Stomach (tissue), 4 donors: ENCODE measurements at regions not wholly inside any gene's neighbourhood (a gene's known extent, or its start where the extent isn't known, plus 50 kb on each side); places are given as distances from the start of the nearest gene placed in this dataset.

Experiments
- EP300 ChIP-seq: sonication (generic); formaldehyde crosslinking; IDR thresholded peaks from one replicate; pipeline ENCODE4 v1.6.1; 2017; ENCODE audit warnings: antibody characterized with exemption
- POLR2A ChIP-seq, 4 donors: fragments of 450-650 bp; IDR thresholded peaks; one replicate each; pipeline ENCODE4 v1.6.1; 2016; ENCODE audit warnings: antibody characterized with exemption in 4 of 4, control low read depth in 2 of 4, mild to moderate bottlenecking in 1 of 4, moderate library complexity in 1 of 4
- POLR2AphosphoS5 ChIP-seq, 3 donors: sonication (generic); formaldehyde crosslinking; IDR thresholded peaks; one replicate each; pipeline ENCODE4 v1.6.1; 2016; ENCODE audit warnings: antibody characterized with exemption in 3 of 3
- TF ChIP-seq, protein P1 (sequence below), 7 experiments: fragments of 450-650 bp in 4 of 7; fragments of 200-600 bp in 3 of 7; sonication (generic) in 3 of 7; IDR thresholded peaks; one replicate each; pipeline ENCODE4 v1.5.1; 2016 to 2019; ENCODE audit warnings: antibody characterized with exemption in 7 of 7, control low read depth in 2 of 7, mild to moderate bottlenecking in 1 of 7

DNA sequence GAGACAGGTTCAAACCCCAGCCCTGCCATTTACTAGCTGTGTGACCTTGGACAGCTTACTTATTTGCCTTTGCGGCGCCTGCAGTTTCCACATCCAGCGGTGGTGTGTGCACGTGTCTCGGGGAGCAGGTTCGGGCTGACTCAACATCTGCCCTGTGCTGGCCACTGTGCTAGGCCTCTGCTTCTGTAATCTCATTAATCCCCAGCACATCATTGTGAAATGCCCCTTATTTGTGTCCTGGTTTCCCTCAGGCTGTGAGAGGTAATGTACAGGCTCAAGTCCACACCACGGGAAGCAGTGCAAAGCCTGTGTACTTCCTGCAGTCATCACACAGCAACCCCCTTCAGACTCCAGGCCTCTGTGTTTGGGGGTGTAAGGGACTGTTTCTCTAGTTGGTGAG is 285.7 kb downstream of the RPS24 start:
- TF ChIP-seq, protein P1, sequence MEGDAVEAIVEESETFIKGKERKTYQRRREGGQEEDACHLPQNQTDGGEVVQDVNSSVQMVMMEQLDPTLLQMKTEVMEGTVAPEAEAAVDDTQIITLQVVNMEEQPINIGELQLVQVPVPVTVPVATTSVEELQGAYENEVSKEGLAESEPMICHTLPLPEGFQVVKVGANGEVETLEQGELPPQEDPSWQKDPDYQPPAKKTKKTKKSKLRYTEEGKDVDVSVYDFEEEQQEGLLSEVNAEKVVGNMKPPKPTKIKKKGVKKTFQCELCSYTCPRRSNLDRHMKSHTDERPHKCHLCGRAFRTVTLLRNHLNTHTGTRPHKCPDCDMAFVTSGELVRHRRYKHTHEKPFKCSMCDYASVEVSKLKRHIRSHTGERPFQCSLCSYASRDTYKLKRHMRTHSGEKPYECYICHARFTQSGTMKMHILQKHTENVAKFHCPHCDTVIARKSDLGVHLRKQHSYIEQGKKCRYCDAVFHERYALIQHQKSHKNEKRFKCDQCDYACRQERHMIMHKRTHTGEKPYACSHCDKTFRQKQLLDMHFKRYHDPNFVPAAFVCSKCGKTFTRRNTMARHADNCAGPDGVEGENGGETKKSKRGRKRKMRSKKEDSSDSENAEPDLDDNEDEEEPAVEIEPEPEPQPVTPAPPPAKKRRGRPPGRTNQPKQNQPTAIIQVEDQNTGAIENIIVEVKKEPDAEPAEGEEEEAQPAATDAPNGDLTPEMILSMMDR (IDR thresholded peaks at IDR 0.05), result no peak
- peak in 1 of 3 donors; percentile 55 for TF ChIP-seq POLR2AphosphoS5 (IDR thresholded peaks at IDR 0.05)
- no peak for TF ChIP-seq EP300
- no peak for TF ChIP-seq POLR2A (IDR thresholded peaks at IDR 0.05)
